Kidney tubule cell (primary cell): ENCODE measurements at regions not wholly inside any gene's neighbourhood (a gene's known extent, or its start where the extent isn't known, plus 50 kb on each side); places are given as distances from the start of the nearest gene placed in this dataset.

Source experiments
- DNase-seq: peaks from one replicate; pipeline ENCODE4 v3.0.0-alpha.2; 2018; ENCODE audit warnings: low spot score

- DNase-seq: peak; percentile 90
Measured at GRCh38 chr5:103428411-103428871, 134.1 kb downstream of the NUDT12 start.

GRCh38 chr5:103427326-103427725 lies 135.3 kb downstream of the NUDT12 start:
- DNase-seq: no peak

GRCh38 chr5:103425686-103426454 lies 136.7 kb downstream of the NUDT12 start:
- peak; percentile 64 for DNase-seq

GRCh38 chr5:103424453-103425205 lies 138.0 kb downstream of the NUDT12 start:
- peak; percentile 85 for DNase-seq

- DNase-seq: peak; percentile 64
Measured at GRCh38 chr5:103424026-103424425, 138.6 kb downstream of the NUDT12 start.

- DNase-seq: no peak
Measured at GRCh38 chr5:103422756-103423155, 139.8 kb downstream of the NUDT12 start.

- DNase-seq: no peak
Measured at GRCh38 chr5:103414604-103415003, 148.0 kb downstream of the NUDT12 start.

GRCh38 chr5:103411711-103412110 lies 150.9 kb downstream of the NUDT12 start:
- DNase-seq: no peak

GRCh38 chr5:103410172-103410571 lies 151.6 kb downstream of the MACIR start:
- no peak for DNase-seq

- no peak for DNase-seq
Measured at GRCh38 chr5:103409013-103409670, 150.6 kb downstream of the MACIR start.

GRCh38 chr5:103408408-103408807 lies 149.8 kb downstream of the MACIR start:
- no peak for DNase-seq

GRCh38 chr5:103407402-103407801 lies 148.8 kb downstream of the MACIR start:
- DNase-seq: peak; percentile 22

GRCh38 chr5:103404483-103404882 lies 145.9 kb downstream of the MACIR start:
- DNase-seq: no peak

GRCh38 chr5:103402851-103403250 lies 144.3 kb downstream of the MACIR start:
- DNase-seq: peak; percentile 18

GRCh38 chr5:103397739-103398581 lies 139.4 kb downstream of the MACIR start:
- DNase-seq: no peak

GRCh38 chr5:103394676-103395075 lies 136.1 kb downstream of the MACIR start:
- no peak for DNase-seq

GRCh38 chr5:103393101-103393754 lies 134.7 kb downstream of the MACIR start:
- DNase-seq: peak; percentile 33

- no peak for DNase-seq
Measured at GRCh38 chr5:103391659-103392058, 133.1 kb downstream of the MACIR start.

- DNase-seq: no peak
Measured at GRCh38 chr5:103389846-103390245, 131.3 kb downstream of the MACIR start.

- no peak for DNase-seq
Measured at GRCh38 chr5:103389357-103389756, 130.8 kb downstream of the MACIR start.

GRCh38 chr5:103385722-103386121 lies 127.2 kb downstream of the MACIR start:
- no peak for DNase-seq
